ENCODE measurements at regions not wholly inside any gene's neighbourhood (a gene's known extent, or its start where the extent isn't known, plus 50 kb on each side); places are given as distances from the start of the nearest gene placed in this dataset.

- TF ChIP-seq CTCF (IDR thresholded peaks at IDR 0.05): no peak
- TF ChIP-seq EP300 (IDR thresholded peaks at IDR 0.05): no peak
Observed at GRCh38 chr2:200757399-200757798, 54.3 kb upstream of the BZW1 start.
